ENCODE measurements at regions not wholly inside any gene's neighbourhood (a gene's known extent, or its start where the extent isn't known, plus 50 kb on each side); places are given as distances from the start of the nearest gene placed in this dataset.

GRCh38 chr10:36441557-36441956, 683.8 kb upstream of the ANKRD30A start:
- H3K4me2 ChIP-seq (ENCODE audit: insufficient read depth, low read length, poor library complexity, severe bottlenecking) = no peak overlapping the region
- H3K9me3 ChIP-seq (replicated peaks in 1 of 2; ENCODE audit: control insufficient read depth in 2 of 2, insufficient read depth in 1 of 2, low read depth in 1 of 2, low read length in 2 of 2) = no peaks in the 10 kb centered on the region
- H3K27ac ChIP-seq (replicated peaks; ENCODE audit: low read length) = no peak overlapping the region
- H3K14ac ChIP-seq (ENCODE audit: low read length) = no peak overlapping the region
- no peaks in the 10 kb centered on the region for H3K36me3 ChIP-seq (replicated peaks in 1 of 2; ENCODE audit: control insufficient read depth in 2 of 2, insufficient read depth in 2 of 2, low read length in 2 of 2)
- no peaks in the 10 kb centered on the region for H3K79me1 ChIP-seq (ENCODE audit: low read depth, low read length)
- H3K4ac ChIP-seq (ENCODE audit: low read length) = no peak overlapping the region
- no peak overlapping the region for H3K9ac ChIP-seq (ENCODE audit: low read depth, low read length, poor library complexity)
- H2BK120ac ChIP-seq (ENCODE audit: low read depth, low read length) = no peak overlapping the region
- no peak overlapping the region for H3K23ac ChIP-seq (ENCODE audit: low read depth, low read length, poor library complexity)
- H2BK15ac ChIP-seq (ENCODE audit: low read length) = no peak overlapping the region
- no peak for DNase-seq (ENCODE audit: low spot score)
- H2BK5ac ChIP-seq (ENCODE audit: low read length) = no peak overlapping the region
- no peak overlapping the region for H3K18ac ChIP-seq (ENCODE audit: low read length)
- WGBS, 2 donors (ENCODE audit: extremely low coverage in 2 of 2, insufficient read length in 2 of 2, insufficient replicate concordance in 1 of 2) = no CpG with 5 or more reads among the region's 7 CpGs
- H3K27me3 ChIP-seq (ENCODE audit: control insufficient read depth in 3 of 3, insufficient read depth in 3 of 3, low read depth in 1 of 3, low read length in 3 of 3) = no peaks in the 10 kb centered on the region
- H3K4me3 ChIP-seq (ENCODE audit: low read length in 2 of 2) = no peak overlapping the region
- H2AK5ac ChIP-seq (ENCODE audit: low read depth, low read length) = no peak overlapping the region
- H3K4me1 ChIP-seq (ENCODE audit: control insufficient read depth in 2 of 2, insufficient read depth in 1 of 2, low read depth in 1 of 2, low read length in 2 of 2) = no peaks in the 10 kb centered on the region
- no peak overlapping the region for H2AFZ ChIP-seq (ENCODE audit: low read length)
- no peak overlapping the region for H4K8ac ChIP-seq (ENCODE audit: low read depth, low read length)
- H4K91ac ChIP-seq (ENCODE audit: low read depth, low read length, poor library complexity) = no peak overlapping the region
- no peak overlapping the region for H2BK12ac ChIP-seq (ENCODE audit: low read length)

GRCh38 chr10:36440539-36440938, 684.9 kb upstream of the ANKRD30A start:
- no peak for DNase-seq (ENCODE audit: low spot score)
- no peaks in the 10 kb centered on the region for H3K36me3 ChIP-seq (replicated peaks in 1 of 2; ENCODE audit: control insufficient read depth in 2 of 2, insufficient read depth in 2 of 2, low read length in 2 of 2)
- H2BK15ac ChIP-seq (ENCODE audit: low read length) = no peak overlapping the region
- H3K27me3 ChIP-seq (ENCODE audit: control insufficient read depth in 3 of 3, insufficient read depth in 3 of 3, low read depth in 1 of 3, low read length in 3 of 3) = no peaks in the 10 kb centered on the region
- WGBS, 2 donors (ENCODE audit: extremely low coverage in 2 of 2, insufficient read length in 2 of 2, insufficient replicate concordance in 1 of 2) = no CpG with 5 or more reads among the region's 1 CpG
- no peaks in the 10 kb centered on the region for H3K9me3 ChIP-seq (replicated peaks in 1 of 2; ENCODE audit: control insufficient read depth in 2 of 2, insufficient read depth in 1 of 2, low read depth in 1 of 2, low read length in 2 of 2)
- no peak overlapping the region for H3K9ac ChIP-seq (ENCODE audit: low read depth, low read length, poor library complexity)
- no peak overlapping the region for H2BK5ac ChIP-seq (ENCODE audit: low read length)
- no peak overlapping the region for H4K91ac ChIP-seq (ENCODE audit: low read depth, low read length, poor library complexity)
- H2BK120ac ChIP-seq (ENCODE audit: low read depth, low read length) = no peak overlapping the region
- no peak overlapping the region for H2AK5ac ChIP-seq (ENCODE audit: low read depth, low read length)
- H3K79me1 ChIP-seq (ENCODE audit: low read depth, low read length) = no peaks in the 10 kb centered on the region
- no peak overlapping the region for H3K27ac ChIP-seq (replicated peaks; ENCODE audit: low read length)
- no peak overlapping the region for H3K23ac ChIP-seq (ENCODE audit: low read depth, low read length, poor library complexity)
- H3K4ac ChIP-seq (ENCODE audit: low read length) = no peak overlapping the region
- no peak overlapping the region for H3K4me2 ChIP-seq (ENCODE audit: insufficient read depth, low read length, poor library complexity, severe bottlenecking)
- no peak overlapping the region for H3K14ac ChIP-seq (ENCODE audit: low read length)
- no peak overlapping the region for H4K8ac ChIP-seq (ENCODE audit: low read depth, low read length)
- no peak overlapping the region for H3K18ac ChIP-seq (ENCODE audit: low read length)
- H3K4me1 ChIP-seq (ENCODE audit: control insufficient read depth in 2 of 2, insufficient read depth in 1 of 2, low read depth in 1 of 2, low read length in 2 of 2) = no peaks in the 10 kb centered on the region
- no peak overlapping the region for H2BK12ac ChIP-seq (ENCODE audit: low read length)
- no peak overlapping the region for H2AFZ ChIP-seq (ENCODE audit: low read length)
- no peak overlapping the region for H3K4me3 ChIP-seq (ENCODE audit: low read length in 2 of 2)

GRCh38 chr10:36437367-36437766, 688.0 kb upstream of the ANKRD30A start:
- Histone ChIP-seq H3K79me1 (ENCODE audit: low read depth, low read length) (no peaks in the 10 kb centered on the region), H2BK15ac (ENCODE audit: low read length) (no peak overlapping the region), H2BK120ac (ENCODE audit: low read depth, low read length) (no peak overlapping the region), H3K4me1 (ENCODE audit: control insufficient read depth in 2 of 2, insufficient read depth in 1 of 2, low read depth in 1 of 2, low read length in 2 of 2) (no peaks in the 10 kb centered on the region), H3K9ac (ENCODE audit: low read depth, low read length, poor library complexity) (no peak overlapping the region), H3K18ac (ENCODE audit: low read length) (no peak overlapping the region), H2BK12ac (ENCODE audit: low read length) (no peak overlapping the region), H2BK5ac (ENCODE audit: low read length) (no peak overlapping the region), H3K27me3 (ENCODE audit: control insufficient read depth in 3 of 3, insufficient read depth in 3 of 3, low read depth in 1 of 3, low read length in 3 of 3) (no peaks in the 10 kb centered on the region), H3K36me3 (replicated peaks in 1 of 2; ENCODE audit: control insufficient read depth in 2 of 2, insufficient read depth in 2 of 2, low read length in 2 of 2) (no peaks in the 10 kb centered on the region), H3K4ac (ENCODE audit: low read length) (no peak overlapping the region), H3K14ac (ENCODE audit: low read length) (no peak overlapping the region), H2AFZ (ENCODE audit: low read length) (no peak overlapping the region), H3K4me3 (ENCODE audit: low read length in 2 of 2) (no peak overlapping the region), H4K91ac (ENCODE audit: low read depth, low read length, poor library complexity) (no peak overlapping the region), H3K27ac (replicated peaks; ENCODE audit: low read length) (no peak overlapping the region), H2AK5ac (ENCODE audit: low read depth, low read length) (no peak overlapping the region), H3K23ac (ENCODE audit: low read depth, low read length, poor library complexity) (no peak overlapping the region), H3K4me2 (ENCODE audit: insufficient read depth, low read length, poor library complexity, severe bottlenecking) (no peak overlapping the region), H4K8ac (ENCODE audit: low read depth, low read length) (no peak overlapping the region), H3K9me3 (replicated peaks in 1 of 2; ENCODE audit: control insufficient read depth in 2 of 2, insufficient read depth in 1 of 2, low read depth in 1 of 2, low read length in 2 of 2) (no peaks in the 10 kb centered on the region)
- no CpG with 5 or more reads among the region's 3 CpGs for WGBS, 2 donors (ENCODE audit: extremely low coverage in 2 of 2, insufficient read length in 2 of 2, insufficient replicate concordance in 1 of 2)
- DNase-seq (ENCODE audit: low spot score) = no peak

GRCh38 chr10:36428507-36428906, 696.9 kb upstream of the ANKRD30A start:
- Histone ChIP-seq H3K36me3 (replicated peaks in 1 of 2; ENCODE audit: control insufficient read depth in 2 of 2, insufficient read depth in 2 of 2, low read length in 2 of 2) (no peaks in the 10 kb centered on the region), H2AK5ac (ENCODE audit: low read depth, low read length) (no peak overlapping the region), H4K8ac (ENCODE audit: low read depth, low read length) (no peak overlapping the region), H3K9ac (ENCODE audit: low read depth, low read length, poor library complexity) (no peak overlapping the region), H3K79me1 (ENCODE audit: low read depth, low read length) (no peaks in the 10 kb centered on the region), H2BK120ac (ENCODE audit: low read depth, low read length) (no peak overlapping the region), H3K27ac (replicated peaks; ENCODE audit: low read length) (no peak overlapping the region), H4K91ac (ENCODE audit: low read depth, low read length, poor library complexity) (no peak overlapping the region), H2BK12ac (ENCODE audit: low read length) (no peak overlapping the region), H2AFZ (ENCODE audit: low read length) (no peak overlapping the region), H3K4me3 (ENCODE audit: low read length in 2 of 2) (no peak overlapping the region), H3K23ac (ENCODE audit: low read depth, low read length, poor library complexity) (no peak overlapping the region), H3K9me3 (replicated peaks in 1 of 2; ENCODE audit: control insufficient read depth in 2 of 2, insufficient read depth in 1 of 2, low read depth in 1 of 2, low read length in 2 of 2) (peaks cover 0 to 2% of the 10 kb centered on the region in 2 donors), H3K4ac (ENCODE audit: low read length) (no peak overlapping the region), H2BK15ac (ENCODE audit: low read length) (no peak overlapping the region), H3K4me1 (ENCODE audit: control insufficient read depth in 2 of 2, insufficient read depth in 1 of 2, low read depth in 1 of 2, low read length in 2 of 2) (no peaks in the 10 kb centered on the region), H3K18ac (ENCODE audit: low read length) (no peak overlapping the region), H3K27me3 (ENCODE audit: control insufficient read depth in 3 of 3, insufficient read depth in 3 of 3, low read depth in 1 of 3, low read length in 3 of 3) (no peaks in the 10 kb centered on the region), H3K4me2 (ENCODE audit: insufficient read depth, low read length, poor library complexity, severe bottlenecking) (no peak overlapping the region), H3K14ac (ENCODE audit: low read length) (no peak overlapping the region), H2BK5ac (ENCODE audit: low read length) (no peak overlapping the region)
- WGBS, 2 donors (ENCODE audit: extremely low coverage in 2 of 2, insufficient read length in 2 of 2, insufficient replicate concordance in 1 of 2) = no CpG with 5 or more reads among the region's 2 CpGs
- no peak for DNase-seq (ENCODE audit: low spot score)

Measured in neuronal stem cell (in vitro differentiated cells).